ENCODE measurements at regions not wholly inside any gene's neighbourhood (a gene's known extent, or its start where the extent isn't known, plus 50 kb on each side); places are given as distances from the start of the nearest gene placed in this dataset.

GRCh38 chr12:20123465-20123864, 244.9 kb upstream of the PDE3A start:
- no peak for DNase-seq (ENCODE audit: low read depth)
- TF ChIP-seq, protein P1, sequence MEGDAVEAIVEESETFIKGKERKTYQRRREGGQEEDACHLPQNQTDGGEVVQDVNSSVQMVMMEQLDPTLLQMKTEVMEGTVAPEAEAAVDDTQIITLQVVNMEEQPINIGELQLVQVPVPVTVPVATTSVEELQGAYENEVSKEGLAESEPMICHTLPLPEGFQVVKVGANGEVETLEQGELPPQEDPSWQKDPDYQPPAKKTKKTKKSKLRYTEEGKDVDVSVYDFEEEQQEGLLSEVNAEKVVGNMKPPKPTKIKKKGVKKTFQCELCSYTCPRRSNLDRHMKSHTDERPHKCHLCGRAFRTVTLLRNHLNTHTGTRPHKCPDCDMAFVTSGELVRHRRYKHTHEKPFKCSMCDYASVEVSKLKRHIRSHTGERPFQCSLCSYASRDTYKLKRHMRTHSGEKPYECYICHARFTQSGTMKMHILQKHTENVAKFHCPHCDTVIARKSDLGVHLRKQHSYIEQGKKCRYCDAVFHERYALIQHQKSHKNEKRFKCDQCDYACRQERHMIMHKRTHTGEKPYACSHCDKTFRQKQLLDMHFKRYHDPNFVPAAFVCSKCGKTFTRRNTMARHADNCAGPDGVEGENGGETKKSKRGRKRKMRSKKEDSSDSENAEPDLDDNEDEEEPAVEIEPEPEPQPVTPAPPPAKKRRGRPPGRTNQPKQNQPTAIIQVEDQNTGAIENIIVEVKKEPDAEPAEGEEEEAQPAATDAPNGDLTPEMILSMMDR (conservative IDR thresholded peaks at IDR 0.05; ENCODE audit: control insufficient read depth, insufficient read depth, low read depth, low read length): no peak
- H3K4me3 ChIP-seq (ENCODE audit: control insufficient read depth, low read depth, low read length): no peak overlapping the region

DNA sequence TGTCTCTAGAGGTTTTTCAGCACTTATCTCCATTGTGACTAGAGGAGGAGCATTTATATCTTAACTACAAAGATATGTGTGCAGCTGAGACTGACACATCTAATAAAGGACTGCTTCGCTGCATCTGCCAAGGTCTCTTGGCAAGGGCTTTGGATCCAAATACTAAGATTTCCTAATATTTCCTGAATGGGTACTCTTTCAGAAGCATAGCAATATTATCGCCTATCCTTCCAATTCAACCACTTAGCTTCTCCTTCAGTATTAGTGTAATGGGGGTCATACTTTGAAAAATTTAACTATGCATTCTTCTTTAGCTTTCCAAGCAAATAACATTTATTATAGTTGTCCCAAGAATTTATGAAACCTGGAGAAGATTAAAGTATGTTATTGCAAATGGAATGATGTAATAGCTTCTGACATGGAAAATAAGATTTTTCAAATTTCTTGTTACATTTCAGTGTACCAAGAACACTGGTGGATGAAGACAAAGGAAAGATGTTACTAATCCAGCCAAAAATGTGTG, 243.0 kb upstream of the PDE3A start:
- no peak overlapping the region for H3K4me3 ChIP-seq (ENCODE audit: control insufficient read depth, low read depth, low read length)
- peak; percentile 11 for DNase-seq (ENCODE audit: low read depth)
- TF ChIP-seq, protein P1 (conservative IDR thresholded peaks at IDR 0.05; ENCODE audit: control insufficient read depth, insufficient read depth, low read depth, low read length): no peak

DNA sequence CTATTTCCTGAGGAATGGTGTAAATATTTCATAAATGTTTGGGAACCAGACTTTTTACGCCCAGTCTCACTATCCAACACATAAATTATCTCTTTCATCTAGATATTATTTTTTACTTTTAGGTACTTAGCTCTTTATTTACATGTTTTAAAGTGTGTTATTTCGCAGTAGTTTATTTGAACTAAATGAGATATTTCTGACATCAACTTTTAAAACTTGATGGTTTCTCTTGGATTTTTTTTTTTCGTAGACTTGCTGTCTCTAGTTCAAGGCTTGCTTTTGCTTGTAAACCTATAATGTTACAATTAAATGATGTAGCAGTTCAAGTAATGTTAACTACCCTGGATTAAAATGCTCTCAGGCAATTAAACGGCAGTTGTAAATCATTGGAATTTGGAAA, 241.7 kb upstream of the PDE3A start:
- no peak overlapping the region for H3K4me3 ChIP-seq (ENCODE audit: control insufficient read depth, low read depth, low read length)
- DNase-seq (ENCODE audit: low read depth): no peak
- TF ChIP-seq, protein P1 (conservative IDR thresholded peaks at IDR 0.05; ENCODE audit: control insufficient read depth, insufficient read depth, low read depth, low read length): no peak

GRCh38 chr12:20127413-20127812, 240.9 kb upstream of the PDE3A start:
- no peak overlapping the region for H3K4me3 ChIP-seq (ENCODE audit: control insufficient read depth, low read depth, low read length)
- TF ChIP-seq, protein P1 (conservative IDR thresholded peaks at IDR 0.05; ENCODE audit: control insufficient read depth, insufficient read depth, low read depth, low read length): no peak

DNA sequence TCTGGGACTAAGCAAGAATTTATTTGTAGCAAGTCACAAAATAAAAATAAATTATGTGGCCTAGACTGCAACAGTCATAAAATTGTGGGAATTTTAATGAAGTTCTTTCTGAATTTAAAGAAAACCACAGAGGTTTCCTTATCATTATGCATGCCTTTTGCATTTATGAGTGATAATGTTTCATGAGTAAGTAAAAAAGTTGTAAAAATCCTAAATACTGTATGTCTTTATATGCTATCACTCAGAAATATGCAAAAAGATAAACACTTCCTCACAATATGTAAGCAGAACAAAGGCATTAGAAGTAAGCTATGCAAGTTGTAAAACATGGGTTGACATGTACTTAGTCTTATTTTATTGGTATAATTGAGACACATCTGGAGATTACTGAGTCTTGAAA, 239.4 kb upstream of the PDE3A start:
- H3K4me3 ChIP-seq (ENCODE audit: control insufficient read depth, low read depth, low read length): no peak overlapping the region
- DNase-seq (ENCODE audit: low read depth): no peak
- TF ChIP-seq, protein P1 (conservative IDR thresholded peaks at IDR 0.05; ENCODE audit: control insufficient read depth, insufficient read depth, low read depth, low read length): no peak

More at GRCh38 chr12:20127413-20127812, 240.9 kb upstream of the PDE3A start:
- peak; percentile 34 for DNase-seq (ENCODE audit: low read depth)

- no peak for DNase-seq (ENCODE audit: low read depth)
- H3K4me3 ChIP-seq (ENCODE audit: control insufficient read depth, low read depth, low read length): no peak overlapping the region
- TF ChIP-seq, protein P1 (conservative IDR thresholded peaks at IDR 0.05; ENCODE audit: control insufficient read depth, insufficient read depth, low read depth, low read length): no peak
Observed at GRCh38 chr12:20132818-20133217, 235.5 kb upstream of the PDE3A start.

DNA sequence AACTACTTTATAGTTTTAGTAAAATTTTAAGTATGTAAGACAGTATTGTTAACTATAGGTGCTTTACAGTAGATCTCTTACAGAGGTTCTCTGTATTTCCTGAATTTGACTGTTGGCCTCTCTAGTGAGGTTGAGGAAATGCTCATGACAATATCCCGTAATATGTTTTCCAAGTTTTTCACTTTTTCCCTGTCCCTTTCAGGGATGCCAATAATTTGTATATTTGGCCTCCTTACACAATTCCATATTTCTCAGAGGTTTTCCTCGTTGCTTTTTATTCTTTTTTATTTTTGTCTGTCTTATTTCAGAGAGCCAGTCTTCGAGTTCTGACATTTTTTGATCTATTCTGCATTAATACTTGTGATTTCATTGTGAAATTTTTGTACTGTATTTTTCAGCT, 233.7 kb upstream of the PDE3A start:
- no peak overlapping the region for H3K4me3 ChIP-seq (ENCODE audit: control insufficient read depth, low read depth, low read length)
- TF ChIP-seq, protein P1 (conservative IDR thresholded peaks at IDR 0.05; ENCODE audit: control insufficient read depth, insufficient read depth, low read depth, low read length): no peak
- DNase-seq (ENCODE audit: low read depth): no peak
